ENCODE measurements at regions not wholly inside any gene's neighbourhood (a gene's known extent, or its start where the extent isn't known, plus 50 kb on each side); places are given as distances from the start of the nearest gene placed in this dataset.

DNA sequence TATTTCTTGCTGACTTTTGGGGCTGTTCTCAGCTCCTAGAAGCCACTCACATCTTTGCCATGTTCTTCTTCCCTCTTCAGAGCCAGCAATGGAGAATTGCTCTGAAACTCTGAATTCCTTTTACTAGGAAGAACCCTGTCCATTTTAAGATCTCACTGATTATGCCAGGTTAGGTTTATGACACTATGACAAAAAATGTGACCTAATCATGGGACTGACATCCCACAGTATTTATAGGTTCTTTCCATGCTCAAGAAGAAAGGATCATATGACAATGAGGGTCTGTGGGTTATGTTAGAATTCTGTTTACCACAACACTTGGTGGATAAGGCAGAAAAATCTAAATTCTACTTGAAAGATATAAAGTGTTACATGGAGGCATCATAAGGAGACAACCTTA is 263.3 kb upstream of the CITED2 start:
- Mint-ChIP-seq H3K27me3 (no peaks in the 10 kb centered on the region), H3K4me3 (no peak overlapping the region), H3K27ac (no peak overlapping the region), H3K4me1 (peaks cover 8% of the 10 kb centered on the region), H3K36me3 (ENCODE audit: low read depth) (no peaks in the 10 kb centered on the region)
- H3K9me3 ChIP-seq (ENCODE audit: control insufficient read depth, low read length, poor library complexity, severe bottlenecking), result no peaks in the 10 kb centered on the region
- ATAC-seq (no peak), DNase-seq (no peak)

DNA sequence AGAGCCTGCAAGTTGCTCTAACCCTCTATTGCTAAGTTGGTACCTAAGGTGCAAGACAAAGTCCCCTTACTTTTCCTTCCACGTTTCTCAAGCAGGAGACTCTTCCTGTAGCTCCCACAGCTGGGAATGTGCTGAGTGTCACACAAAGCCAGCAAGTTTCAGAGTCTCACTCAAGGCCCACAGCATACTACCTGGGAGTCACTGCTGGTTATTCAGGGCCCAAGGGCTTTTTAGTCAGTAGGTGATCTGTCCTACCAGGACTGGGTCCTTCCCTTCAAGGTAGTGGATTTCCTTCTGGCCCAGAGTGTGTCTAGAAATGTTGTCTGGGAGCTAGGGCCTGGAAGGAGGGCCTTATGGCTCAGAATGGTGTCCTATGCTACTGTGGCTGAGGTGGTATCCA is 261.9 kb upstream of the CITED2 start:
- Mint-ChIP-seq H3K27ac (no peak overlapping the region), H3K4me1 (peaks cover 8% of the 10 kb centered on the region), H3K36me3 (ENCODE audit: low read depth) (no peaks in the 10 kb centered on the region), H3K4me3 (no peak overlapping the region), H3K27me3 (no peaks in the 10 kb centered on the region)
- no peaks in the 10 kb centered on the region for H3K9me3 ChIP-seq (ENCODE audit: control insufficient read depth, low read length, poor library complexity, severe bottlenecking)
- DNase-seq, result no peak
- no peak for ATAC-seq

DNA sequence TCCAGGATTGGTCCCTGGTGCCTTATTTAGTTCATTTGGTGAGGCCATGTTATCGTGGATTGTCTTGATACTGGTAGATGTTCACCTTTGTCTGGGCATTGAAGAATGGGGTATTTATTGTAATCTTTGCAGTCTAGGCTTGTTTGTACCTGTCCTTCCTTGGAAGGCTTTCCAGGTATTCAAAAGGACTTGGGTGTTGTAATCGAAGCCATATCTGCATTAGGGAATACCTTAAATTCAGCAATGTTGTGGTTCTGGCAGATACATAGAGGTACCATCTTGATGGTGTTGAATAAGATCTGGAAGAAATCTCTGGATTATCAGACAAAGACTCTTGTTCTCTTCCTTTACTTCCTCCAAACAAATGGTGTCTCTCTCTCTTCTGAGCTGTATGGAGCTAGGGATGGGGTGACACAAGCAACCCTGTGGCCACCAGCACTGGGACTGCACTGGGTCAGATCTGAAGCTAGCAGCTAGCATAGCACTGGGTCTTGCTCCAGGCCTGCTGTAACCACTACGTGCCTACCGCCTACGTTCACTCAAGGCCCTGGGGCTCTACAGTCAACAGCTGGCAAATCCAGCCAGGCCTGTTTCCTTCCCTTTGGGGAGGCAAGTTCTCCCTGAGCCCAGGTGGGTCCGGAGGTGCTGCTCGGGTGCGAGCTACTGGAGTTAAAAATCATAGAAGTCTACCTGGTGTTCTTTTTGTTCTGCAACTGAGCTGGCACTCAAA is 261.1 kb upstream of the CITED2 start:
- Mint-ChIP-seq H3K27ac (no peak overlapping the region), H3K4me3 (no peak overlapping the region), H3K36me3 (ENCODE audit: low read depth) (no peaks in the 10 kb centered on the region), H3K4me1 (peaks cover 6% of the 10 kb centered on the region), H3K27me3 (no peaks in the 10 kb centered on the region)
- DNase-seq (no peak), ATAC-seq (no peak)
- no peaks in the 10 kb centered on the region for H3K9me3 ChIP-seq (ENCODE audit: control insufficient read depth, low read length, poor library complexity, severe bottlenecking)

DNA sequence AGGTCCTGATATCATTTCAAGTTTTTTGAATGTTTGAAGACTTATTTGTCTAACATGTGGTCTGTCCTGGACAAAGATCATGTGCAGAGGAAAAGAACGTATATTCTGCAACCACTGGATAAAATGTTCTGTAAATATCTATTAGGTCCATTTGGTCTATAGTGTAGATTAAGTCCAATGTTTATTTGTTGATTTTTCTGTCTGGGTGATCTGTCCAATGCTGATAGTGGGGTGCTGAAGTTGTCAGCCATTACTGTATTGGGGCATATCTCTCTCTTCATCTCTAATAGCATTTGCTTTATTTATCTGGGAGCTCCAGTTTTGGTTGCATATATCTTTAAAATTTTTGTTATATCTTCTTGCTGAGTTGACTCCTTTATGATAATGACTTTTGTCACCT is 258.4 kb upstream of the CITED2 start:
- Mint-ChIP-seq H3K4me1 (peaks cover 2% of the 10 kb centered on the region), H3K27me3 (no peaks in the 10 kb centered on the region), H3K36me3 (ENCODE audit: low read depth) (peaks cover 2% of the 10 kb centered on the region), H3K27ac (no peak overlapping the region), H3K4me3 (no peak overlapping the region)
- H3K9me3 ChIP-seq (ENCODE audit: control insufficient read depth, low read length, poor library complexity, severe bottlenecking), result no peaks in the 10 kb centered on the region
- no peak for ATAC-seq
- no peak for DNase-seq

DNA sequence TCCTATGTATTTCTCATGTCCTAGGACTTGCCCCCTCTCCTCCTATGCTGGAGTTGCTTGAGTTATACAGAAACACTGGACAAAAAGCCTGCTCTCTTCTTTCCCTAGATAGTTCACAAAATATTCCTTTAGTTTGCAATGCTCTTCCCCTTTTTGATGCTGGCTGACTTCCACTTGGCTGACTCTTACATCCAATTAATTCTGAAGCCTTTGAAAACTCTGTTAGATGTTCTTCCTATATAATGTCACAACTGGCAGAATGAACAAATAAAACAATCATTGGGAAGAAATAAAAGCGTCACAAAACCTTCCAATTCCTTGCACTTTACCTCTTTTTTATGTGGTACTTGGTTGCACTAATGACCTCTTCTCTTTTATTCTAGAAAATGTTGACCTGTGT is 253.8 kb upstream of the CITED2 start:
- no peaks in the 10 kb centered on the region for H3K27me3 Mint-ChIP-seq

DNA sequence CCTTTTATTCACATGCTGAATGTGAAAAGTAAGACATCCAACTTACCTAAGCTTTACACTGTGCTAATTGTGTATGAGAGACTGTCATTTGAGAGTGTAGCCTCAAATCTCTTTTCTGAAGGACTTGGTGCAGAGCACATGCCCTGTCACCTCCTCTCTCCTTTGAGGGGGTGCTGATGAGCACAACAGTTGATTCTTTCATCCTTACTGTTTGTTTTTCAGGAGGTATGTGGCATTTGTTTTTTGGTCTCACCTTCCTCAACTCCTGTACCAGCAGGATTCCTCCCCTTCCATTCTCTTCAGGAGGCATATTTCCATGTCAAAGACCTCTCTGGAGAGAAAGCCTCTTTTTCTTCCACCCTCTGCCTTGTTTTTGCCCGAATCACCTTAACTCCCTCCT is 252.6 kb upstream of the CITED2 start:
- H3K9me3 ChIP-seq (ENCODE audit: control insufficient read depth, low read length, poor library complexity, severe bottlenecking), result no peaks in the 10 kb centered on the region
- ATAC-seq, result no peak
- no peak overlapping the region for H3K4me3 Mint-ChIP-seq
- H3K36me3 Mint-ChIP-seq (ENCODE audit: low read depth), result peaks cover 10% of the 10 kb centered on the region
- no peak overlapping the region for H3K27ac Mint-ChIP-seq
- peaks cover 11% of the 10 kb centered on the region for H3K4me1 Mint-ChIP-seq
- DNase-seq, result no peak
- no peaks in the 10 kb centered on the region for H3K27me3 Mint-ChIP-seq

More for the DNA sequence above, 253.8 kb upstream of the CITED2 start:
- DNase-seq (no peak), ATAC-seq (no peak)
- no peaks in the 10 kb centered on the region for H3K9me3 ChIP-seq (ENCODE audit: control insufficient read depth, low read length, poor library complexity, severe bottlenecking)
- H3K4me1 Mint-ChIP-seq, result peaks cover 11% of the 10 kb centered on the region
- no peak overlapping the region for H3K27ac Mint-ChIP-seq
- H3K36me3 Mint-ChIP-seq (ENCODE audit: low read depth), result peaks cover 7% of the 10 kb centered on the region
- no peak overlapping the region for H3K4me3 Mint-ChIP-seq

DNA sequence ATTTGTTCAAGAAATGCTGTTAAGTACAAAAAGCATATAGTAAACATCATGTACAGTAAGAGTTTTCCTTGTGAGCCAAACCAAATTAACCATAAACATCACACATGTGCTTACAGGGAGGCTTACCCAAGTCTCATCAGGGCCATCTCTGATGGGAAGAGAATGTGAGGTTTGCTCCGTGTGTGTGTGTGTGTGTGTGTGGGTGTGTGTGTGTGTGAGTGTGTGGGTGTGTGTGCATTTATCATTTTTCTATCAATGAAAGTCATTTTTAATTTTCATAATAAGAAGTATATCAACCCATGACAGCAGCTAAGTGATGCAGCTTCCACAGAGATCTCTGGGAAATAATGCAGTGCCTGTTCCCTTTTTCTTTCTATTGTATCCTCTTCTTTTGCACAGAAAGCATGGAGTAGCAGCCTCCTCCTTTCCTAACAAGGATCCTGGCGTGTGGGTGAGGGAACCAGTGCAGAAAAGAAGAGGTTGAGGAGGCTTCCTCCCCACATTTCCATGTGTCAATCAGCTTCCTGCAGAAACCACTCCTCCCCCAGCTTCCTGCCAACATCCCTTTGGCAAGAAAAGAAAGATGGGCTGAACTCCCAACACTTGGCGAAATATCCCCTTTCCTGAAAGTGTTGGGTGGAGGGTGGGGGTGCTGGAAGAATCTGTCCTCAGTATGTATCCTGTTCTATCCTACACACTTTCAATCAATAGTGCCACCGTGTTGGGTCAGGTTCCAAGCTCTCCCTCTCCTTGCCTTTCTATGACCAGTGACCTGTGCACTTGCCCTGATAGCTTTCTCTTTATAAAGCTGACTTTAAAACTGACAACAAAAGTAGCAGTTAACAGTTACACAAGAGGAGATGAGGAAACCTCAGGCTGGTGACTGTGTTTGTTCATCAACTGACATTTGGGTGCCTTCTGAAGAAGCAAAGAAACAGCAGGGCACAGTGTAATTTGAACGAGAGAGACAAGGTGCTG is 251.8 kb upstream of the CITED2 start:
- H3K4me3 Mint-ChIP-seq, result no peak overlapping the region
- DNase-seq, result no peak
- no peaks in the 10 kb centered on the region for H3K27me3 Mint-ChIP-seq
- no peak overlapping the region for H3K27ac Mint-ChIP-seq
- peaks cover 11% of the 10 kb centered on the region for H3K4me1 Mint-ChIP-seq
- H3K36me3 Mint-ChIP-seq (ENCODE audit: low read depth), result peaks cover 10% of the 10 kb centered on the region
- ATAC-seq, result no peak
- no peaks in the 10 kb centered on the region for H3K9me3 ChIP-seq (ENCODE audit: control insufficient read depth, low read length, poor library complexity, severe bottlenecking)

DNA sequence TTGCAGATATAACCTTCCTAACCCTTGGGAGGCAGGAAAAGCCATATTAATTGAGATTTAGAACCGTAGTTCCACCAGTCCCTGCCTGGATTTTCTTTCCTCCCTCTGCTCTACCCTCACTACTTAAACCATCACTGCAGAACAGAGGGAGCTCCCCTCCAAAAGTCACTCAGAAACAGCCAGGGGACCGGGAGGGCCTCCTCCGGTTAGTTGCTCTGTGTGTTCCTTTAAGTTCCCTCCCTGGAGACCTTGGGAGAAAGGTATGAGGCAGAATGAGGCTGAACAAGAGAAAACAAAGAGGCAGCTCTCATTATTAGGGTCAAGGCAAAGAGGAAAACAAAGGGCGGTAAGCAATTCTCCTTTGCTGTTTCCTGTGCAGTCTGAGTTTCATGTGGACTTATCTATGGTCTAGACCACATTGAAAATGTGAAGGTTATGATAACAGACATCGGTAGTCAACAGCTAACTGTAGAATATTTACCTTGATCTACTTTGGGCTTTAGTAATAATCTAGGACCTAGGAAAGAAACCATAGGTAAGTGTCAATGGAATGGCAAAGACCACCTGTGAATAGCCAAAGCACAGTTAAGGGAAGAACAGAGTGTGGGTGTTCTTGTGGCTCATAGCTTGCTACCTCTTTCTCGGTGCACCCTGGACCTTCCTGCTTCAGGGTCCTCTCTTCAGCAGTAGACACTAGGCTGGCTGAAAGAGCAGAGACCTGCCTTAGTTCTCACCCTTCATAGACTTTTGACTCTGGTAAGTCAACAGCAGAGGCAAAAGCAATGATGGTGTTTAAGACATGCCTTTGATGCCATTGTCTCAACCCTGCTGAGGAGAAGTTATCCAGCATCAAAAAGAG is 250.9 kb upstream of the CITED2 start:
- no peaks in the 10 kb centered on the region for H3K27me3 Mint-ChIP-seq
- no peak overlapping the region for H3K27ac Mint-ChIP-seq

DNA sequence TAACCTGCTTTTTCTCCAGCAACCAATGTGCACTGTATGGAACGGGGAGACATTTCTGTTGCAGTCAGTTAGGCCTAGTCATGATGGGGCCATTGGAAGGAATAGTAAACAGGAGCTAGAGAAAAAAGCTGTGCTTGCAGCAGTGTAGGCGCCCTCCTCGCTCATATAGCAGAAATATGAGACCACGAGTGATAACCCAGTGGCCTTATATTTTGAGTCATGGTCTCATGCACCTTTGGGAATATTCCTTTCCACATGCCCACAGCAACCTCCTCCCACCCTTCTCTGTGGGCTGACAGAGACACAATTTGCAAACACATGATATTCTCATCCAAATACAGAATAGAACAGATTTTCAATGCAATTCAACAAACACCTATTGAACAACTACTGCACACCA is 248.9 kb upstream of the CITED2 start:
- Mint-ChIP-seq H3K4me1 (peaks cover 11% of the 10 kb centered on the region), H3K4me3 (no peak overlapping the region), H3K36me3 (ENCODE audit: low read depth) (peaks cover 8% of the 10 kb centered on the region), H3K27me3 (no peaks in the 10 kb centered on the region), H3K27ac (no peak overlapping the region)
- H3K9me3 ChIP-seq (ENCODE audit: control insufficient read depth, low read length, poor library complexity, severe bottlenecking), result no peaks in the 10 kb centered on the region
- DNase-seq (no peak), ATAC-seq (no peak)

More for the DNA sequence above, 250.9 kb upstream of the CITED2 start:
- no peaks in the 10 kb centered on the region for H3K9me3 ChIP-seq (ENCODE audit: control insufficient read depth, low read length, poor library complexity, severe bottlenecking)
- no peak for ATAC-seq
- DNase-seq, result no peak
- Mint-ChIP-seq H3K36me3 (ENCODE audit: low read depth) (peaks cover 10% of the 10 kb centered on the region), H3K4me1 (peaks cover 9% of the 10 kb centered on the region), H3K4me3 (no peak overlapping the region)

DNA sequence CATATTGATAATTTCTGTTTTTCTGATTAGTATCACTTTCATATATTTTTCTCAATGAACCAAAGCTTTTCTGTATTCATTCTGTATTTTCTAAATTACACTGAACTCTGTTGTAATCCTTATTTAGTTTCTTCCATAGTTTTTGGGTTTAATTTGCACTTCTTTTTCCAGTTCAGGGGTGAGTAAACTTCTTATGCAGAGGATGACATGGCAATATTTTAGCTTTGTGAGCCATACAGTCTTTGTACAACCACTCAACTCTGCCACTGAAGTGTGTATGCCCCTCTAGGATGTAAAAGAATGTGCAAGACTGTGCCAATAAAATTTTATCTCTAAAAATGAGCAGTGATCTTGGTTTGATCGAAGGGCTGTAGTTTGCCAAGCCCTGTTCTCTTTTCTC is 239.0 kb upstream of the CITED2 start:
- H3K36me3 Mint-ChIP-seq (ENCODE audit: low read depth), result no peaks in the 10 kb centered on the region
- ATAC-seq (no peak), DNase-seq (no peak)
- no peaks in the 10 kb centered on the region for H3K4me1 Mint-ChIP-seq
- no peaks in the 10 kb centered on the region for H3K27me3 Mint-ChIP-seq
- H3K27ac Mint-ChIP-seq, result no peak overlapping the region
- H3K4me3 Mint-ChIP-seq, result no peak overlapping the region
- no peaks in the 10 kb centered on the region for H3K9me3 ChIP-seq (ENCODE audit: control insufficient read depth, low read length, poor library complexity, severe bottlenecking)

DNA sequence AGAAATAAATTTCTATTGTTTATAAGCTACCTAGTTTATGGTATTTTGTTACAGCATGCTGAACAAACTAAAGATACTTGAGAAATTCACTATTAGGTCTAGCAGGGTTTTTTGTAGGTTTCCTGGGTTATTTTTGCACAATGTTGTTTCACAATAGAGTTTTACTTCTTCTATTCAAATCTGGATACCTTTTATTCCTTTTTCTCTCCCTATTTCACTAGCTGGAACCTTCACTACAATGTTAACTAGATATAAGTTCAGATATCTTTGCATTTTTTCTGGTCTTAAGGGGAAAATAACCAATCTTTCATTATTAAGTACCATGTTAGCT is 237.7 kb upstream of the CITED2 start:
- H3K9me3 ChIP-seq (ENCODE audit: control insufficient read depth, low read length, poor library complexity, severe bottlenecking), result no peaks in the 10 kb centered on the region
- H3K27ac Mint-ChIP-seq, result no peak overlapping the region
- H3K4me3 Mint-ChIP-seq, result no peak overlapping the region
- H3K27me3 Mint-ChIP-seq, result no peaks in the 10 kb centered on the region
- DNase-seq (no peak), ATAC-seq (no peak)
- H3K36me3 Mint-ChIP-seq (ENCODE audit: low read depth), result no peaks in the 10 kb centered on the region
- H3K4me1 Mint-ChIP-seq, result no peaks in the 10 kb centered on the region

DNA sequence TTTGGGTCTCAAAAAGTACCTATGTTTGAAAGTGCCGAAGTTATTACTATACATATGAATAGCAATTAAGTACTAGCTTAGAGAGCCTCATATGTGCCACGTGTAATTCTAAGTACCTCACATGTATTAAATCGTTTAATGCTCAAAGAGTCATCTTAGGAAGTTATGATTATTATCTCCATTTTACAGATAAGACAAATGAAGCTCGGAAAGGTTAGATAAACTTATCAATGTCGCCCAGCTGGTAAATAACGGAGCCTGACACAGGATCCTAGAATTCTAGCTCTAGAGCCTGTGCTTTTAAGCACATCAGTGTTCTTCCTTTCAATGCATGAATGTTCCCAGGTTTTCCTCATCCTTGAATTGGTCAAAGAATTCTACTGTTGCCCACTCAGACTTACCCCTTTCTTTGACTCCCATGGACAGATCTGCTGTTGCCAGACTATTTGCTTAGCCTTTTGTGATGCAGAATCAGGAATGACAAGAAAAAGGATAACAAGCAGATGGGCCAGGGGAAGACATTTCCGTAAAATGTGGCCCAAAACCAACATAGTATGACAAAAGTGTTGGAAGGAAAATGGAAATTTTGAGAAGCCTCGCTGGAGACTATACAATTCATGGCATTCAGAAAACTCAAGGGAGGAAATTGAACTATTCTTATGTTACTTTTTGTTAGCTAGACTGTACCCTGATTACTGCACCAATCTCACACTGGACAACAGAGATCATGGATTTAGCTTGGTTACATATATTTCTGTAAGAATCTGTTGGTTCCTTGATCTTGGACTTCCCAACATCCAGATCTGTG is 237.1 kb upstream of the CITED2 start:
- H3K36me3 Mint-ChIP-seq (ENCODE audit: low read depth), result no peaks in the 10 kb centered on the region
- ATAC-seq (no peak), DNase-seq (no peak)
- no peaks in the 10 kb centered on the region for H3K9me3 ChIP-seq (ENCODE audit: control insufficient read depth, low read length, poor library complexity, severe bottlenecking)
- H3K4me1 Mint-ChIP-seq, result no peaks in the 10 kb centered on the region
- H3K27ac Mint-ChIP-seq, result no peak overlapping the region
- no peaks in the 10 kb centered on the region for H3K27me3 Mint-ChIP-seq
- H3K4me3 Mint-ChIP-seq, result no peak overlapping the region

Data from T-helper 17 cell (primary cell).